GM23338 (cell line): ENCODE measurements at regions not wholly inside any gene's neighbourhood (a gene's known extent, or its start where the extent isn't known, plus 50 kb on each side); places are given as distances from the start of the nearest gene placed in this dataset.

ENCODE experiments used
- ATAC-seq: fragments of 200-7000 bp; cut with Tn5 transposase; 3 replicates; pipeline ENCODE4 v1.9.1; 2020
- DNase-seq: peaks from one replicate; pipeline ENCODE4 v3.0.0-alpha.2; 2015; ENCODE audit warnings: low spot score
- H2AFZ ChIP-seq: fragments of 200-600 bp; sonication (generic); 2 replicates; pipeline ENCODE4 v1.8.0; 2016; ENCODE audit warnings: antibody characterized with exemption, mild to moderate bottlenecking, moderate library complexity
- H3F3A ChIP-seq: fragments of 200-600 bp; sonication (generic); replicated peaks from 2 replicates; pipeline ENCODE4 v1.8.0; 2017; ENCODE audit warnings: antibody characterized with exemption, mixed run types, low read depth
- H3K27ac ChIP-seq: fragments of 200-600 bp; sonication (generic); 2 replicates; pipeline ENCODE4 v1.6.1; 2016; ENCODE audit warnings: low read depth
- H3K27me3 ChIP-seq: fragments of 200-600 bp; sonication (generic); 2 replicates; pipeline ENCODE4 v1.8.0; 2016; ENCODE audit warnings: mild to moderate bottlenecking, mixed run types, moderate library complexity; ENCODE audit not compliant: insufficient read depth
- H3K36me3 ChIP-seq: fragments of 200-600 bp; sonication (generic); 2 replicates; pipeline ENCODE4 v1.8.0; 2016; ENCODE audit warnings: mild to moderate bottlenecking; ENCODE audit not compliant: insufficient read depth
- H3K4me1 ChIP-seq: fragments of 200-600 bp; sonication (generic); 2 replicates; pipeline ENCODE4 v1.8.0; 2016; ENCODE audit warnings: mild to moderate bottlenecking, moderate library complexity; ENCODE audit not compliant: insufficient read depth
- H3K4me2 ChIP-seq: fragments of 200-600 bp; sonication (generic); 2 replicates; pipeline ENCODE4 v1.7.1; 2017; ENCODE audit warnings: mixed run types
- H3K4me3 ChIP-seq: fragments of 200-600 bp; sonication (generic); 2 replicates; pipeline ENCODE4 v1.6.1; 2016; ENCODE audit warnings: mixed run types
- H3K79me2 ChIP-seq: fragments of 200-600 bp; sonication (generic); replicated peaks from 2 replicates; pipeline ENCODE4 v1.8.0; 2017; ENCODE audit warnings: mild to moderate bottlenecking; ENCODE audit not compliant: insufficient read depth
- H3K9me2 ChIP-seq: fragments of 200-600 bp; sonication (generic); 2 replicates; pipeline ENCODE4 v1.8.0; 2017; ENCODE audit not compliant: insufficient read depth
- H4K20me1 ChIP-seq: fragments of 200-600 bp; sonication (generic); replicated peaks from 2 replicates; pipeline ENCODE4 v1.8.0; 2017; ENCODE audit warnings: mild to moderate bottlenecking; ENCODE audit not compliant: insufficient read depth
- H3K27ac Mint-ChIP-seq: 2 replicates; pipeline ENCODE4 v1.8.0; 2020; ENCODE audit warnings: inconsistent platforms, mild to moderate bottlenecking, moderate library complexity, mixed read lengths
- H3K27me3 Mint-ChIP-seq: 3 replicates; pipeline ENCODE4 v1.8.0; 2022; ENCODE audit warnings: low read depth, mild to moderate bottlenecking, moderate library complexity, mixed read lengths, inconsistent platforms; ENCODE audit not compliant: insufficient read depth, poor library complexity
- H3K36me3 Mint-ChIP-seq: 3 replicates; pipeline ENCODE4 v1.8.0; 2021; ENCODE audit warnings: low read depth, mild to moderate bottlenecking, inconsistent platforms, moderate library complexity, mixed read lengths
- H3K4me1 Mint-ChIP-seq: 3 replicates; pipeline ENCODE4 v1.8.0; 2020; ENCODE audit warnings: mild to moderate bottlenecking, inconsistent platforms, mixed read lengths
- H3K4me3 Mint-ChIP-seq: 3 replicates; pipeline ENCODE4 v1.8.0; 2021; ENCODE audit warnings: moderate library complexity, mild to moderate bottlenecking, inconsistent platforms, mixed read lengths
- H3K9me3 Mint-ChIP-seq: 3 replicates; pipeline ENCODE4 v1.8.0; 2020; ENCODE audit warnings: moderate library complexity, mild to moderate bottlenecking, inconsistent platforms, mixed read lengths
- CREB1 ChIP-seq: fragments of 250-450 bp; sonication (Bioruptor Pico); IDR thresholded peaks from 2 replicates; pipeline ENCODE4 v1.5.0; 2020; ENCODE audit warnings: low read depth, mild to moderate bottlenecking, moderate library complexity
- ETS1 ChIP-seq: IDR thresholded peaks from 2 replicates; pipeline ENCODE4 v1.6.1; 2016; ENCODE audit warnings: antibody characterized with exemption
- NANOG ChIP-seq: IDR thresholded peaks from 2 replicates; pipeline ENCODE4 v1.6.1; 2016; ENCODE audit warnings: antibody characterized with exemption, borderline replicate concordance
- POLR2AphosphoS5 ChIP-seq: IDR thresholded peaks from 2 replicates; pipeline ENCODE4 v1.6.1; 2016; ENCODE audit warnings: antibody characterized with exemption, low read depth
- REST ChIP-seq: IDR thresholded peaks from one replicate; pipeline ENCODE4 v1.6.1; 2018; ENCODE audit warnings: antibody characterized with exemption; ENCODE audit not compliant: unreplicated experiment
- STAT1 ChIP-seq: IDR thresholded peaks from one replicate; pipeline ENCODE4 v1.6.1; 2016; ENCODE audit warnings: antibody characterized with exemption; ENCODE audit not compliant: unreplicated experiment
- ZNF114 ChIP-seq: fragments of 250-450 bp; sonication (Bioruptor Pico); IDR thresholded peaks from 2 replicates; pipeline ENCODE4 v1.5.0; 2020; ENCODE audit warnings: mild to moderate bottlenecking, moderate library complexity
- ZNF331 ChIP-seq: fragments of 250-450 bp; sonication (Bioruptor Pico); IDR thresholded peaks from 2 replicates; pipeline ENCODE4 v1.5.0; 2020; ENCODE audit warnings: low read depth, mild to moderate bottlenecking, moderate library complexity
- TF ChIP-seq, protein P1 (sequence below): fragments of 250-450 bp; sonication (Bioruptor Pico); IDR thresholded peaks from 2 replicates; pipeline ENCODE4 v1.5.0; 2020; ENCODE audit warnings: mild to moderate bottlenecking, moderate library complexity

GRCh38 chr11:94243571-94244515 is 60.5 kb upstream of the IZUMO1R start:
- ATAC-seq = no peak
- H3K4me3 ChIP-seq = no peak overlapping the region
- no peak overlapping the region for H3K4me2 ChIP-seq
- H3K27me3 ChIP-seq = no peaks in the 10 kb centered on the region
- H2AFZ ChIP-seq = no peak overlapping the region
- H3K9me2 ChIP-seq = peaks cover 2% of the 10 kb centered on the region
- Mint-ChIP-seq H3K4me3 (no peak overlapping the region), H3K27ac (no peak overlapping the region), H3K9me3 (peaks cover 15% of the 10 kb centered on the region), H3K4me1 (no peaks in the 10 kb centered on the region), H3K36me3 (peaks cover 8% of the 10 kb centered on the region; the same call in 1 of the 3 replicates), H3K27me3 (peaks cover 3% of the 10 kb centered on the region)
- no peaks in the 10 kb centered on the region for H3F3A ChIP-seq
- TF ChIP-seq STAT1 (no peak), REST (no peak), ETS1 (no peak), NANOG (no peak), ZNF331 (no peak), CREB1 (CRISPR knock-in tag) (no peak), ZNF114 (no peak)
- no peaks in the 10 kb centered on the region for H4K20me1 ChIP-seq
- no peaks in the 10 kb centered on the region for H3K79me2 ChIP-seq
- H3K27ac ChIP-seq = no peak overlapping the region
- DNase-seq = no peak
- peaks cover 4% of the 10 kb centered on the region for H3K36me3 ChIP-seq
- no peaks in the 10 kb centered on the region for H3K4me1 ChIP-seq

DNA sequence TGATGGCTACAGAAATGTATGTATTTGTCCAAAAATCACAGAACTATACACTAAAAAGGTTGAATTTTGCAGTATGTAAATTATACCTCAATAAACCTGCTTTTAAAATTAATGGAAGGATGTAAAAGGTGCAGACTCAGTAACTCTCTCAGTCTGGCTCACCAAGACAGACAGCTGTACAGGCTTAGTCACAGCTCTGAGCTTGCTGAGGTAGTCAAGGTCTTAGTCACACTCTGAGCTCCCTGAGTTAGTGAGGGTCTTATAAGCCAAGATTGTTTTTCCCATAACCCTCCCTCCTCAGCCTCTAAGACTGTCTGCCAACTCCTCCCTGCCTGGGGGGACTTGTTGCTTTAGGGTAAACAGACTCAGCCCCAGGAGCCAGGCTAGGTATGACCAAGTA is 59.3 kb upstream of the IZUMO1R start:
- ATAC-seq (no peak), DNase-seq (no peak)
- H3K4me3 Mint-ChIP-seq = no peak overlapping the region
- H3K27ac Mint-ChIP-seq = no peak overlapping the region
- no peaks in the 10 kb centered on the region for H3K27me3 ChIP-seq
- peaks cover 8% of the 10 kb centered on the region for H3K27me3 Mint-ChIP-seq
- no peak overlapping the region for H3K4me2 ChIP-seq
- no peak overlapping the region for H2AFZ ChIP-seq
- H3K4me1 ChIP-seq = no peaks in the 10 kb centered on the region
- H3K9me2 ChIP-seq = no peaks in the 10 kb centered on the region
- H3K36me3 Mint-ChIP-seq = peaks cover 13% of the 10 kb centered on the region; the same call in 2 of the 3 replicates
- H3K36me3 ChIP-seq = peaks cover 2% of the 10 kb centered on the region; the same call in 1 of the 2 replicates
- no peak overlapping the region for H3K27ac ChIP-seq
- no peaks in the 10 kb centered on the region for H4K20me1 ChIP-seq
- H3K79me2 ChIP-seq = no peaks in the 10 kb centered on the region
- no peaks in the 10 kb centered on the region for H3K4me1 Mint-ChIP-seq
- no peak overlapping the region for H3K4me3 ChIP-seq
- H3K9me3 Mint-ChIP-seq = peaks cover 28% of the 10 kb centered on the region
- no peaks in the 10 kb centered on the region for H3F3A ChIP-seq
- TF ChIP-seq POLR2AphosphoS5 = no peak
- TF ChIP-seq, protein P1, sequence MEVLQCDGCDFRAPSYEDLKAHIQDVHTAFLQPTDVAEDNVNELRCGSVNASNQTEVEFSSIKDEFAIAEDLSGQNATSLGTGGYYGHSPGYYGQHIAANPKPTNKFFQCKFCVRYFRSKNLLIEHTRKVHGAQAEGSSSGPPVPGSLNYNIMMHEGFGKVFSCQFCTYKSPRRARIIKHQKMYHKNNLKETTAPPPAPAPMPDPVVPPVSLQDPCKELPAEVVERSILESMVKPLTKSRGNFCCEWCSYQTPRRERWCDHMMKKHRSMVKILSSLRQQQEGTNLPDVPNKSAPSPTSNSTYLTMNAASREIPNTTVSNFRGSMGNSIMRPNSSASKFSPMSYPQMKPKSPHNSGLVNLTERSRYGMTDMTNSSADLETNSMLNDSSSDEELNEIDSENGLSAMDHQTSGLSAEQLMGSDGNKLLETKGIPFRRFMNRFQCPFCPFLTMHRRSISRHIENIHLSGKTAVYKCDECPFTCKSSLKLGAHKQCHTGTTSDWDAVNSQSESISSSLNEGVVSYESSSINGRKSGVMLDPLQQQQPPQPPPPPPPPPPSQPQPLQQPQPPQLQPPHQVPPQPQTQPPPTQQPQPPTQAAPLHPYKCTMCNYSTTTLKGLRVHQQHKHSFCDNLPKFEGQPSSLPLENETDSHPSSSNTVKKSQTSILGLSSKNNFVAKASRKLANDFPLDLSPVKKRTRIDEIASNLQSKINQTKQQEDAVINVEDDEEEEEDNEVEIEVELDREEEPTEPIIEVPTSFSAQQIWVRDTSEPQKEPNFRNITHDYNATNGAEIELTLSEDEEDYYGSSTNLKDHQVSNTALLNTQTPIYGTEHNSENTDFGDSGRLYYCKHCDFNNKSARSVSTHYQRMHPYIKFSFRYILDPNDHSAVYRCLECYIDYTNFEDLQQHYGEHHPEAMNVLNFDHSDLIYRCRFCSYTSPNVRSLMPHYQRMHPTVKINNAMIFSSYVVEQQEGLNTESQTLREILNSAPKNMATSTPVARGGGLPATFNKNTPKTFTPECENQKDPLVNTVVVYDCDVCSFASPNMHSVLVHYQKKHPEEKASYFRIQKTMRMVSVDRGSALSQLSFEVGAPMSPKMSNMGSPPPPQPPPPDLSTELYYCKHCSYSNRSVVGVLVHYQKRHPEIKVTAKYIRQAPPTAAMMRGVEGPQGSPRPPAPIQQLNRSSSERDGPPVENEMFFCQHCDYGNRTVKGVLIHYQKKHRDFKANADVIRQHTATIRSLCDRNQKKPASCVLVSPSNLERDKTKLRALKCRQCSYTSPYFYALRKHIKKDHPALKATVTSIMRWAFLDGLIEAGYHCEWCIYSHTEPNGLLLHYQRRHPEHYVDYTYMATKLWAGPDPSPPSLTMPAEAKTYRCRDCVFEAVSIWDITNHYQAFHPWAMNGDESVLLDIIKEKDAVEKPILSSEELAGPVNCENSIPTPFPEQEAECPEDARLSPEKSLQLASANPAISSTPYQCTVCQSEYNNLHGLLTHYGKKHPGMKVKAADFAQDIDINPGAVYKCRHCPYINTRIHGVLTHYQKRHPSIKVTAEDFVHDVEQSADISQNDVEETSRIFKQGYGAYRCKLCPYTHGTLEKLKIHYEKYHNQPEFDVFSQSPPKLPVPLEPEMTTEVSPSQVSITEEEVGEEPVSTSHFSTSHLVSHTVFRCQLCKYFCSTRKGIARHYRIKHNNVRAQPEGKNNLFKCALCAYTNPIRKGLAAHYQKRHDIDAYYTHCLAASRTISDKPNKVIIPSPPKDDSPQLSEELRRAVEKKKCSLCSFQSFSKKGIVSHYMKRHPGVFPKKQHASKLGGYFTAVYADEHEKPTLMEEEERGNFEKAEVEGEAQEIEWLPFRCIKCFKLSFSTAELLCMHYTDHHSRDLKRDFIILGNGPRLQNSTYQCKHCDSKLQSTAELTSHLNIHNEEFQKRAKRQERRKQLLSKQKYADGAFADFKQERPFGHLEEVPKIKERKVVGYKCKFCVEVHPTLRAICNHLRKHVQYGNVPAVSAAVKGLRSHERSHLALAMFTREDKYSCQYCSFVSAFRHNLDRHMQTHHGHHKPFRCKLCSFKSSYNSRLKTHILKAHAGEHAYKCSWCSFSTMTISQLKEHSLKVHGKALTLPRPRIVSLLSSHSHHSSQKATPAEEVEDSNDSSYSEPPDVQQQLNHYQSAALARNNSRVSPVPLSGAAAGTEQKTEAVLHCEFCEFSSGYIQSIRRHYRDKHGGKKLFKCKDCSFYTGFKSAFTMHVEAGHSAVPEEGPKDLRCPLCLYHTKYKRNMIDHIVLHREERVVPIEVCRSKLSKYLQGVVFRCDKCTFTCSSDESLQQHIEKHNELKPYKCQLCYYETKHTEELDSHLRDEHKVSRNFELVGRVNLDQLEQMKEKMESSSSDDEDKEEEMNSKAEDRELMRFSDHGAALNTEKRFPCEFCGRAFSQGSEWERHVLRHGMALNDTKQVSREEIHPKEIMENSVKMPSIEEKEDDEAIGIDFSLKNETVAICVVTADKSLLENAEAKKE = no peak
